ENCODE measurements at regions not wholly inside any gene's neighbourhood (a gene's known extent, or its start where the extent isn't known, plus 50 kb on each side); places are given as distances from the start of the nearest gene placed in this dataset.

DNA sequence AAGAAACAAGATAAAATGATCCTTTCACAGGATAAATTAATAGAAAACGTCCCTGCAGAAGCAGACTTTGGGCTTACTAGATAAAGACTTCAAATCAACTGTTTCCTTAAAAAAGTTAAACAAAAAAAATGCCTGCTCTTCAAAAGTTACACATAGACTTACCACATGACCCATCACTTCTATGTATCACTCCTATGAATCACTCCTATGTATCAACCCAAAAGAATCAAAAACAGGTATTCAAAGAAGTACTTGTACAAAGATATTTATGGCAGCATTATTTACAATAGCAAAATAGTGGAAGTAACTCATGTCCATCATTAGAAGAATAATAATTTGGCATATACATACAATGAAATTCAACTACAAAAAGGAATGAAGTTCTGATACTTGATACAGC is 56.3 kb upstream of the PRDM9 start:
- ATAC-seq (no peak), FAIRE-seq (no peak), DNase-seq (no peak)
- WGBS, 2 donors, result 19 to 20% methylated on average over 1 of the region's 1 CpG
- no peaks in the 10 kb centered on the region for H3K9me3 ChIP-seq
- TF ChIP-seq, protein P1, sequence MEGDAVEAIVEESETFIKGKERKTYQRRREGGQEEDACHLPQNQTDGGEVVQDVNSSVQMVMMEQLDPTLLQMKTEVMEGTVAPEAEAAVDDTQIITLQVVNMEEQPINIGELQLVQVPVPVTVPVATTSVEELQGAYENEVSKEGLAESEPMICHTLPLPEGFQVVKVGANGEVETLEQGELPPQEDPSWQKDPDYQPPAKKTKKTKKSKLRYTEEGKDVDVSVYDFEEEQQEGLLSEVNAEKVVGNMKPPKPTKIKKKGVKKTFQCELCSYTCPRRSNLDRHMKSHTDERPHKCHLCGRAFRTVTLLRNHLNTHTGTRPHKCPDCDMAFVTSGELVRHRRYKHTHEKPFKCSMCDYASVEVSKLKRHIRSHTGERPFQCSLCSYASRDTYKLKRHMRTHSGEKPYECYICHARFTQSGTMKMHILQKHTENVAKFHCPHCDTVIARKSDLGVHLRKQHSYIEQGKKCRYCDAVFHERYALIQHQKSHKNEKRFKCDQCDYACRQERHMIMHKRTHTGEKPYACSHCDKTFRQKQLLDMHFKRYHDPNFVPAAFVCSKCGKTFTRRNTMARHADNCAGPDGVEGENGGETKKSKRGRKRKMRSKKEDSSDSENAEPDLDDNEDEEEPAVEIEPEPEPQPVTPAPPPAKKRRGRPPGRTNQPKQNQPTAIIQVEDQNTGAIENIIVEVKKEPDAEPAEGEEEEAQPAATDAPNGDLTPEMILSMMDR (IDR thresholded peaks at IDR 0.05), result no peak
- H3K36me3 ChIP-seq, result no peaks in the 10 kb centered on the region
- H3K4me1 ChIP-seq, result no peaks in the 10 kb centered on the region
- no peaks in the 10 kb centered on the region for H3K27me3 ChIP-seq
- H3K4me3 ChIP-seq, result no peak overlapping the region
- H3K27ac ChIP-seq, result no peak overlapping the region
- intact Hi-C loops (cut with DNase I), result no loop called here

DNA sequence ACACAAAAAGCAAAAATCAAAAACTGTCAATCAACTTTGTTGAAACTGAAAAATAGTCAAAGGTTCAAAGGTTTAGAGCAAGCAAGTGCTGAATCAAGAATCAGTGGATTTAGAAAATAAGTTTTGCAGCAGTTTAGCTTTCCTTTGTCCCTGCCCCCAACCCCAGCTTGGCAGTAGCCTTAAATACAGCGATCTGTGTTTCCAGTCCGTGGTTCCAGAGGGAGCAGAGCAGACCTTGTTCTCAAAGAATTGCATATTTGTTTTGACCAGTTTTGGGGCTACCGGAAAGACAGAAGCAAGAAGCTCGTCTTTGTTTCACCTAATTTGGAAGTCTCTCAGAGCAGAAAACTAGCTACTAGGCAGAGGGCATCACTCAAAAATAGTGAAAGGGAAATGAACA is 57.2 kb upstream of the PRDM9 start:
- Histone ChIP-seq H3K9me3 (no peaks in the 10 kb centered on the region), H3K4me1 (no peaks in the 10 kb centered on the region), H3K4me3 (no peak overlapping the region), H3K27ac (no peak overlapping the region), H3K27me3 (no peaks in the 10 kb centered on the region), H3K36me3 (no peaks in the 10 kb centered on the region)
- FAIRE-seq, result no peak
- intact Hi-C loops (cut with DNase I), result no loop called here
- DNase-seq, result no peak
- 67 to 86% methylated on average over 4 of the region's 4 CpGs for WGBS, 2 donors
- ATAC-seq, result no peak
- TF ChIP-seq, protein P1 (IDR thresholded peaks at IDR 0.05), result no peak

DNA sequence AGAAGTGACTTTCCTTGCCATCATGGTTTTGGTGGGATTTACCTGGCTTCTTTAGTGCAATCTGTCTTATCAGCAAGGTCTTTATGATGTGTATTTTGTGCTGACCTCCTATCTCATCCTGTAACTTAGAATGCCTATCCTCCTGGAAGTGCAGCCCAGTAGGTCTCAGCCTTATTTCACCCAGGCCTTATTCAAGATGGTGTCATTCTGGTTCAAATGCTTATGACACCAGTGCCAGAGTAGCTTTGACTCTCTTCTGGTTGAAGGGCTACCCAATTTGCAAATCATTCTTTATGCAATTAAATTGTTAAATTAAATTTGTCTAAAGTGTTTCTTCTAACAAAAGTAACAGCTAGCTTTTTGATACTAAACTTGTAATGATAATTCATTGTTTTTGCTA is 58.8 kb upstream of the PRDM9 start:
- H3K27ac ChIP-seq, result no peak overlapping the region
- DNase-seq, result no peak
- no peak for ATAC-seq
- H3K27me3 ChIP-seq, result no peaks in the 10 kb centered on the region
- intact Hi-C loops (cut with DNase I), result no loop called here
- H3K4me3 ChIP-seq, result no peak overlapping the region
- no peaks in the 10 kb centered on the region for H3K4me1 ChIP-seq
- TF ChIP-seq, protein P1 (IDR thresholded peaks at IDR 0.05), result no peak
- H3K9me3 ChIP-seq, result no peaks in the 10 kb centered on the region
- no peaks in the 10 kb centered on the region for H3K36me3 ChIP-seq
- no peak for FAIRE-seq

DNA sequence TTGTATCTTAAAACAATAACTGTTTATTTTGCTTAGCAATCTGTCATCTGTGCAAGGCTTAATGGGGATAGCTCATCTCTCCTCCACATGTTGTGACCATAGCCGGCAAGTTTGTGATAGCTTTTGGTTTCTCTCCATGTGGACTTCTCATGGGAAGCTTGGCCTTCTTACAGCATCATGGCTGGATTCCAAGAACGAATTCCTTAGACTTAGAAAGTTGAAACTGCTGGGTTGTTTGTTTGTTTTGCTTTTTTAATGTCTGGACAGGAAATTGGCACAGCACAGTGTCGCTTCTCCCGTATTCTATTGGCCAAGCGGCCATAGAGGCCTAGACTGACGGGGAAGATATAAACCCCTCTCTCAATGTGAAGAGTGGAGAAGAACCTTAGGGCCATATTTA is 61.0 kb upstream of the PRDM9 start:
- intact Hi-C loops (cut with DNase I), result no loop called here
- no peak for DNase-seq
- no peak for ATAC-seq
- Histone ChIP-seq H3K4me1 (no peaks in the 10 kb centered on the region), H3K27me3 (no peaks in the 10 kb centered on the region), H3K4me3 (no peak overlapping the region), H3K9me3 (no peaks in the 10 kb centered on the region), H3K27ac (no peak overlapping the region), H3K36me3 (no peaks in the 10 kb centered on the region)
- no peak for FAIRE-seq
- WGBS, 2 donors, result 51 to 52% methylated on average over 6 of the region's 6 CpGs
- TF ChIP-seq, protein P1 (IDR thresholded peaks at IDR 0.05), result no peak

GRCh38 chr5:23445573-23445972 is 61.8 kb upstream of the PRDM9 start:
- Histone ChIP-seq H3K9me3 (no peaks in the 10 kb centered on the region), H3K4me3 (no peak overlapping the region), H3K36me3 (no peaks in the 10 kb centered on the region), H3K27me3 (no peaks in the 10 kb centered on the region), H3K4me1 (no peaks in the 10 kb centered on the region), H3K27ac (no peak overlapping the region)
- DNase-seq (no peak), ATAC-seq (no peak), FAIRE-seq (no peak)
- intact Hi-C loops (cut with DNase I), result no loop called here
- 53 to 63% methylated on average over 1 of the region's 1 CpG for WGBS, 2 donors
- TF ChIP-seq, protein P1 (IDR thresholded peaks at IDR 0.05), result no peak

Data from pancreas (tissue), 10 donors.